ENCODE measurements at regions not wholly inside any gene's neighbourhood (a gene's known extent, or its start where the extent isn't known, plus 50 kb on each side); places are given as distances from the start of the nearest gene placed in this dataset.
"Not testable (repeated sequence)": the region's sequence is repeated elsewhere in the genome, so short reads cannot be mapped to it uniquely, and the experiment has no call there.

DNA sequence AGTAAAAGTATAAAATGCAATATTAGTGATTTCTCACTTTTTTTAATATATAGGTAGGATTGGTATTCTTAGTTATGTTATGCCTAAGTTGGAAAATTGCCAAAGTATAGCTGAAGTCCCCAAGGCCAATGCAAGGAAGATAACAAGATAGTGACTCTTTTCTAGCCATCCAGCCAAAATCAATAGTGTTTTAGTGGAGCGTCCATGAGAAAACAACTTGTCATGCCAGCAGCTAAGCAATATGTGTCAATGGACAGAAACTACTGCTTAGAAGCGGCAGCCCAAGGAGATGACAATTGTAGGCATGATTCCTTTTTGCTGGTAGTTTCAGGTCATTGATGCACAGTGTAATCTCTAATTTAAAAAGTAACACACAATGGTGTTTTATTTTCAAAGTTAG lies 1444.6 kb downstream of the SUCLG1 start:
- intact Hi-C loops (cut with micrococcal nuclease) = no loop called here

DNA sequence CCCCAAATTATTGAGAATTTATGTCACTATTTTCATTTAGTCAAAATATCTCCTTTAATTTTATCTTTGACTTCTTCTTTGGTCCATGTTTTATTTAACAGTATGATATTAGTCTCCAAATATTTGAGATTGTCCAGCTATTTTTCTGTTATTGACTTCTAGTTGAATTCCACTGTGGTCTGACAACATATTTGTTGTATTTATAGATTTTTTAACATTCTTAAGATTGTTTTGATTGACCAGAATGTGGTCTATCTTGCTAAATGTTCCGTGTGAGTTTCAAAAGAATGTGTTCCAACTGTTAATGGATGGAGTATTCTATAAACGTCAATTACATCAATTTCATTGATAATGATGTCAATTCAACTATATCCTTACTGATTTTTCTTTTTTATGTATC lies 1452.1 kb downstream of the SUCLG1 start:
- intact Hi-C loops (cut with micrococcal nuclease) = no loop called here

GRCh38 chr2:83003555-83003954 lies 1455.5 kb downstream of the SUCLG1 start:
- intact Hi-C loops (cut with micrococcal nuclease) = no loop called here

- intact Hi-C loops (cut with micrococcal nuclease) = no loop called here
Measured at GRCh38 chr2:83002706-83003105, 1456.4 kb downstream of the SUCLG1 start.

GRCh38 chr2:82998781-82999180 lies 1460.3 kb downstream of the SUCLG1 start:
- intact Hi-C loops (cut with micrococcal nuclease) = no loop called here

- intact Hi-C loops (cut with micrococcal nuclease) = no loop called here
Measured at GRCh38 chr2:82996217-82996616, 1462.9 kb downstream of the SUCLG1 start.

GRCh38 chr2:82994151-82994550 lies 1464.9 kb downstream of the SUCLG1 start:
- intact Hi-C loops (cut with micrococcal nuclease) = no loop called here

GRCh38 chr2:82993609-82994008 lies 1465.5 kb downstream of the SUCLG1 start:
- intact Hi-C loops (cut with micrococcal nuclease) = no loop called here

GRCh38 chr2:82992968-82993367 lies 1466.1 kb downstream of the SUCLG1 start:
- intact Hi-C loops (cut with micrococcal nuclease) = no loop called here

DNA sequence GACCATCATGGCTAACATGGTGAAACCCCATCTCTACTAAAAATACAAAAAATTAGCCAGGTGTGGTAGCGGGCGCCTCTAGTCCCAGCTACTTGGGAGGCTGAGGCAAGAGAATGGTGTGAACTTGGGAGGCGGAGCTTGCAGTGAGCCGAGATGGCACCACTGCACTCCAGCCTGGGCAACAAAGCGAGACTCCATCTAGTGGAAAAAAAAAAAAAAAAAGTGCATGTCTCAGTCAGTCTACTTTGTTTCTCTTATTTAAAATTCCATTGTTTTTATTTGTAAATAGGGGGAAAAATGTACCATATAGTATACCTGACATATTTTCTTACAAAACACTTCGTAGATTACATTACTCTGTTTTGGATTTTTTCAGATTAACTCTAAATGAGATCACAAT lies 1471.4 kb downstream of the SUCLG1 start:
- intact Hi-C loops (cut with micrococcal nuclease) = not testable (repeated sequence)

DNA sequence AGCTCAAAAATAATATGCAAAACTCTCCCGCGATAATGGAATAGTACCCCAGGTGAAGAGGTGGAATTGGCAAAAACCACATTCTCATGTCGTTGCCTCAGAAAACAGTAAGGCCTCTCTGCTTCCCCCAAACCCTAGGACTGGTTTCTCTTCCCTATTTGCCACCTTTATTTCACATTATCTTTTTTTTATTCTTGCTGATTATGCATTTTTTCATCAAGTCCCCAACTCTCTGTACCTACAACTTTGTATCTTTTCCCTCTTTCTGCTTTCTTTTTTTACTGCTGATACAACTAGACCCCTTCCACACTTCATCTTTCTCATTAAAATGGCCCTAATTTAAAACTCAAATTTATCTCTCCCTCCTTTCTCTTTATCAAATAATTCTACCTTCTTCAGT lies 1472.2 kb downstream of the SUCLG1 start:
- intact Hi-C loops (cut with micrococcal nuclease) = no loop called here

GRCh38 chr2:82985572-82986197 lies 1473.4 kb downstream of the SUCLG1 start:
- intact Hi-C loops (cut with micrococcal nuclease) = no loop called here

DNA sequence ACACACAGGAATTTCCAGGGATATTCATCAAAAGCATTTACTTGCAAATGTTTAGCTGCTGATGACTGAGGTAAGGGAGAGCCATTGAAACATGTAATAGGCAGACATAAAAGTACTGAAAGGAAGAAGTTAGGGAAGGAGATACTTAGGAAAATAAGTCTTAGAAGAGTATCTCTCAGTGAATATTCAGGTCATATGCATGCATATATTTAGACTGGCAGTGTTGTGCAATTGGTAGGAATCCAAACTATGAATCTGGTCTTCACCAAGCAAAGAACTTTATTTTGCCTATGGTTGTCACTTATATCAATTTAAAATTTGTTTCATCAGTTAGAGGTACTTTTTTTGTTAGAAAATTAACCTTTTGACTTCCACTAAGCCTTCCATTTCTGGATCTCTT lies 1490.7 kb downstream of the SUCLG1 start:
- intact Hi-C loops (cut with micrococcal nuclease) = no loop called here

GRCh38 chr2:82964341-82964740 lies 1494.7 kb downstream of the SUCLG1 start:
- intact Hi-C loops (cut with micrococcal nuclease) = no loop called here

DNA sequence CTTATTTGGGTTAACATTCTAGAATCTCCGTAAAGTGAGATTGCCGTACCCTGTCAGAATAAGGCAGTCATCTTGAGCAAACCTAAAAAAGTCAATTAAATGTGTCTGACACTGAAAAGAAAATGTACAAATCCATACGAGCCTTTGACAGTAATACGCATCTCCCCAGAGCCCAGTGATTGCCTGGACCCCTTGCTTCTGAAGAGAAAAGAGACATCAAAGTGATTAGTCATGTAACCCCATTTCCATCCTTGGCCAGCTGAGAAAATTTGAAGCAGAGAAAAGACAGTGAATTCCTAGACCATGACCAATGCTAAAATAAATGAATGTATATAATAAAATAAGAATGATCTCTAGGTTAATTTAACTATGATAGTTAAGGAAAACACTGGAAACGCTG lies 1499.4 kb downstream of the SUCLG1 start:
- intact Hi-C loops (cut with micrococcal nuclease) = no loop called here

GRCh38 chr2:82954868-82955267 lies 1504.2 kb downstream of the SUCLG1 start:
- intact Hi-C loops (cut with micrococcal nuclease) = no loop called here

DNA sequence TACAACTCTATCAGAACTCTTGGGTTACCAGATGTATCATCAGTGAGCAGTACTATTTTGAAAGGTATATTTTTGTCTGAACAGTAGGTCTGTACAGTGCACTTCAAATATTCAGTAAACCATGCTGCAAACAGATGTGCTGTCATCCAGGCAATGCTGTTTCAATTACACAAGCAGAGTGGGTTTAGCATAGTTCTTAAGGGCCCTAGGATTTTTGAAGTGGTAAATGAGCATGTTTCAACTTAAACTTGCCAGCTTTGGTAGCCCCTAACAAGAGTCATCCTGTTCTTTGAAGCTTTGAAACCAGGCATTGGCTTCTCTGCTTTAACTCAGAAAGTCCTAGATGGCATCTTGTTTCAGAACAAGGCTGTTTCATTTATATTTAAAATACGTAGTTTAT lies 1519.9 kb downstream of the SUCLG1 start:
- intact Hi-C loops (cut with micrococcal nuclease) = no loop called here

DNA sequence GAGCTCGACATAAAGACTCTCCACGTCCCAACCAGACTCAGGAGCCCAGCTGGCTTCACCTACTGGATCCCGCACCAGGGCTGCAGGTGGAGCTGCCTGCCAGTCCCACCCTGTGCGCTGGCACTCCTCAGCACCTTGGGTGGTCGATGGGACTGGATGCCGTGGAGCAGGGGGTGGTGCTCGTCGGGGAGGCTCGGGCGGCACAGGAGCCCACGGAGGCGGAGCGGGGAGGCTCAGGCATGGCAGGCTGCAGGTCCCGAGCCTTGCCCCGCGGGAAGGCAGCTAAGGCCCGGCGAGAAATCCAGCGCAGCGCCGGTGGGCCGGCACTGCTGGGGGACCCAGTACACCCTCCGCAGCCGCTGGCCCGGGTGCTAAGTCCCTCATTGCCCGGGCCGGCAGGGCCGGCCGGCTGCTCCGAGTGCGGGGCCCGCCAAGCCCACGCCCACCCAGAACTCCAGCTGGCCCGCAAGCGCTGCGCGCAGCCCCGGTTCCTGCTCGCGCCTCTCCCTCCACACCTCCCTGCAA lies 1520.7 kb downstream of the SUCLG1 start:
- intact Hi-C loops (cut with micrococcal nuclease) = not testable (repeated sequence)

DNA sequence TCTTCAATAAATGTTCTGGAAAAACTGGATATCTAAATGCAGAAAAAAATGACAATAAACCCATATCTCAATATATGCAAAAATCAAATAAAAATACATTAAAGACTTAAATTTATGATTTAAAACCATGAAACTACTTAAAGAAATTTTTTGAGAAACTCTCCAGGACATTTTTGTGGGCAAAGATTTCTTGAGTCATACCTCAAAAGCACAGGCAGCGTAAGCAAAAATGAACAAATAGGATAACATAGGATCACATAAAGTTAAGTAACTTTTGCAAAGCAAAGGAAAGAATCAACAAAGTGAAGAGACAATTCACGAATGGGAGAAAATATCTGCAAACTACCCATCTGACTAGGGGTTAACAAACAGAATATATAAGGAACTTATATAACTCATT lies 1545.5 kb downstream of the SUCLG1 start:
- intact Hi-C loops (cut with micrococcal nuclease) = no loop called here

DNA sequence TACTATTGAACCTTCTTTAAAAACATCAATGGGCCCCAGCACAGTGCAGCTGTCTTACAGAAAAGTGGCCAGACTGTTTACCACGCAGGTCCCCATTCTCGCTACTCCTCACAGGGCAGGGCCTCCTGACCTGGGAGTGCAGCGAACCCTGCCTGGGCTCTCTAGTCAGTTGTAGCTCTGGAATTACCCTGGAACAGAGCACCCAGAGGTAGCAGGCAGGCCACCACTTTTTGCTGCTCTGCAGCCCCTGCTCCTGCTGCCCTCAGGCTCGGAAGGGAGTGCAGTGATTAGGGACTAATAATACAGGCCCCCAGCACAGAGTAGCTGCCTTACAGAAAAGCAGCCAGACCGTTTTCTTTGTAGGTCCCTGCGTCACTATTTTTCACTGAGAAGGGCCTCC lies 1563.0 kb downstream of the SUCLG1 start:
- intact Hi-C loops (cut with micrococcal nuclease) = no loop called here

GRCh38 chr2:82893190-82893589 lies 1565.9 kb downstream of the SUCLG1 start:
- intact Hi-C loops (cut with micrococcal nuclease) = no loop called here

DNA sequence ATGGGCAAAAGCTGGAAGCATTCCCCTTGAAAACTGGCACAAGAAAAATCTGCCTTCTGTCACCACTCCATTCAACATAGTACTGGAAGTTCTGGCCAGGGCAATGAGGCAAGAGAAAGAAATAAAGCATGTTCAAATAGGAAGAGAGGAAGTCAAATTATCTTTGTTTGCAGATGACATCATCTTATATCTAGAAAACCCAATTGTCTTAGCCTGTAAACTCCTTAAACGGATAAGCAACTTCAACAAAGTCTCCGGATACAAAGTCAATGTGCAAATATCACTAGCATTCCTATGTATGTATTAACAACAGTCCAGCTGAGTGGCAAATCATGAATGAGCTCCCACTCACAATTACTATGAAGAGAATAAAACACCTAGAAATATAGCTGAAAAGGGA lies 1579.3 kb downstream of the SUCLG1 start:
- intact Hi-C loops (cut with micrococcal nuclease) = no loop called here

GRCh38 chr2:82875858-82876257 lies 1583.2 kb downstream of the SUCLG1 start:
- intact Hi-C loops (cut with micrococcal nuclease) = no loop called here

GRCh38 chr2:82857967-82858366 lies 1601.1 kb downstream of the SUCLG1 start:
- intact Hi-C loops (cut with micrococcal nuclease) = no loop called here
